GM19463 (cell line): ENCODE measurements at regions not wholly inside any gene's neighbourhood (a gene's known extent, or its start where the extent isn't known, plus 50 kb on each side); places are given as distances from the start of the nearest gene placed in this dataset.
"Not testable (repeated sequence)": the region's sequence is repeated elsewhere in the genome, so short reads cannot be mapped to it uniquely, and the experiment has no call there.

ENCODE experiments used
- ATAC-seq: cut with Tn5 transposase; IDR thresholded peaks from one replicate; pipeline ENCODE4 v1.9.1; 2021; ENCODE audit warnings: mild to moderate bottlenecking, moderate library complexity; ENCODE audit not compliant: unreplicated experiment

DNA sequence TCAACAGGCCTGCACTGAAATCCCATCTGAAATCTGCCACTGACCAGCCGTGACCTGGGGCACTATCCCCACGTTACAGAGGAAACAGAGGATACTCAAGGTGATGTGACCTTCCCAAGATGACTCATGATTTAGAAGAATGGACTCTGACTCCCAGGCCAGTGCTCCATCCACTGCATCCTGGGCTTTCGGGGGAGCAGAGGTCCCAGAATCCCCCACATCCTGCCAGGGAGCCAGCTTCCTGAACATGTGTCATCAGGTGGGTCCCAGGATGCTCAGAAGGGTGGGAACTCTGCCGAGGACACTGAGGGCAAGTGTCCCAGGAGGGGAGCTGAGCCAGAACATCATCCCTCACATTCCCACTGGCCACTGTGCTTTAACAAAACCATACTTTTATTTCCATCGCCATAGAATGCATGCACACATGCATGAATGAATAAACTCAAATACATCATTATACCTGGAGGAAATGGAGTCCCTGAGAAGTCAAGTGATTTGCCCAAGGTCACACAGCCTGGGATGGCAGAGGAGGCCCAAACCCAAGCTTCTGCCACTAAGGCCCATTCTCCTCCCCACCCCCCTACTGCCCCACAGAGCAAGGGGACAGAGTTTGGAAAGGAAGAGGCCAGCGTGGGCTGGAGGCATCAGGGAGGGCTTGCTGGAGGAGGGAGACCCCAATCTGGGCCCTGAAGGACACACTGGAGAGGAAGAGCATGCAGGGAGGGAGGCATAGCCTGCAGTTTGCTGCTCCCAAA, 189.4 kb downstream of the MATN1 start:
- no peak for ATAC-seq

DNA sequence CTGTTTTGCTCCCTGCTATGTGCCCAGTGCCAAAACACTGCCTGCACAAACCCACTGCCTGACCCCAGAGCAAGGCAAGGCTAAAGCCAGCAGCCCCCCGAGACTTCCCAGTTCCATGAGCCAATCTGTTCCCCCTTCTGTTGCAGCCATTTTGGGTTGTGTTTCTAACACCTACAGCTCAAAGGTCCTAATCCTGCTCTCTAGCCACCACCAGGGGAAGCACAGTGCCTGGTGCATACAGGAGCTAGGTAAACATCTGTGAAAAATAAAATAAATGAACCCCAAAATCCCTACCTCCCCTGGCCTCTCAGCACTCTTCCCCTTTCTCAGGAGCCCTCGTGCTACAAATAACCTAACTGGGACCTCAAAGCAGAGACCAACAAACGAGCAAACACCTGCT, 190.2 kb downstream of the MATN1 start:
- no peak for ATAC-seq

DNA sequence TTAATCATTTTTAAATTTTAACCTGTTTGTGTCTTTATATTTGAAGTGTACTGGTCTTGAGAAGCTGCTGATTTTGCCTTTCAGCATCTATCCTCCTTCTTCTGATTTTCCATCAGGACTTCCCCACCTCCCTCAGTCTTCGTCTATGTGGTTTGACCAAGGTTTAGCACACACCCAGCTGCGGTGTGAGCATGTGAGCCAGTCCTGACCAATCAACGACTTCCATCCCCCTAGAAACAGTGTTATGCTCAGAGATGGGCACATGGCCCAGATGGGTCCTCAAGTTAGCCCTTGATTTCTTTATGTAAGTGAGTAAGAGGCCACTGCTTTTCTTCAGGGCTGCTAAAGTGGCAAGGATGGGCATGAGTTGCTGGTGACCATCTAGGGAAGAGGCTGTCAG, 190.8 kb downstream of the MATN1 start:
- no peak for ATAC-seq

DNA sequence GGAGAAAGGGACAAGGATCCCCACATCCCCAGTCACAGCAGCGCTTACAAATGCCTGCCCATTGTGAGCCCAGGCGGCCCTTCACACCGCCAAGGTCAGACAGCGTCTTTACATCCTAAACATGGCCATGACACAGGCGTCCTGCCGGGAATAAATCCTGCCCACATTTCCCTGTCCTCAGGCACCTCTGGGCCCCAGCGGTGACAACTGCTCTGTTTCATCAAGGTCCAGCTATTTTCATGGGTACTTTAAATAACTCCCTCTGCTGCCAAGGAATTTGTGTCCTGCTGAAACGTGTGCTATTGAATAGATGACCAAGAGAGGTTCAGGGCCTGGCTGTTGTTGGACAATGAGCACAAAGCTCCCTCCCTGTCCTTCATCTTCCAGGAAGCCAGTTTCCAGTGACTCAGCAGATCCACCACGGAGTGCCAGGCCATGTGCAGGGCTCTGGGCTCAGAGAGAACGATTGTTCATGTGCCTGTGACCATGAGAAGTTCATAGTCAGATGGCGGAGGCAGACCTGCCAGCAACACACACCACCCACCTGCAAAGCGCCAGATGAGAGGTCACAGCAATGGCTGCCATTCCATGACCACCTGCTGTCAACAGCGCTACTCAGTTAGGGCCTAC, 195.8 kb downstream of the MATN1 start:
- no peak for ATAC-seq

DNA sequence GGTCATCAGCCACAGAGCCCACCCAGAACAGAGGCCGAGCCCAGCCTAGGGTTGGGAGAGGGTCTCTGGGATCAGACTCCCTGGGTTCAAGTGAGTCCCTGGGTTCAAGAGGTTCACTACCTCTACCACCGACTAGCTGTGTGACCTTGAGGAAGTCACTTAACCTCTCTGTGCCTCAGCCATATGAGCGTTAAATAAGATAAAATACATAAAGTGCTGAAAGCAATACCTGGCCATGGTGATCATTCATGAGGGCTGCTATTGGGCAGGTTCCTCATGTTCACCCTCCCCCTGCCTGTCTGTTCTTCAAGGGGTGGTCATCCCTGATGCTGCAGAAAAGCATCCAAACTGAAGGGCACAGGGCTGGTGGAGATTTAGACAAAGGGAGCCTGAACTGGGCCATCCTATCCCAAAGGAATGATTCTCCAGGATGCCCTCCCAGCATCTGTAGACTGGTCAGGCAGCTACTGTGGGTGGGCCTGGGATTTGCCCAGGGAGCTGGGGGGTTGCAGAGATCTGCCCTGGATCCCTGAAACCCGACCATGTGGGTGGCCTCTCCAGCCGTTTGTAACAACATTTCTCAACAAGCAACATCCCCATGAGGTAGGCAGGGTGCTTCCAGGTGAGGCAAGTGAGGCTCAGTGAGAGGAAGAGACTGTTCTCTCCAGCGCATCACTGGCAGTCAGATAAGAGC, 196.6 kb downstream of the MATN1 start:
- ATAC-seq, result no peak

DNA sequence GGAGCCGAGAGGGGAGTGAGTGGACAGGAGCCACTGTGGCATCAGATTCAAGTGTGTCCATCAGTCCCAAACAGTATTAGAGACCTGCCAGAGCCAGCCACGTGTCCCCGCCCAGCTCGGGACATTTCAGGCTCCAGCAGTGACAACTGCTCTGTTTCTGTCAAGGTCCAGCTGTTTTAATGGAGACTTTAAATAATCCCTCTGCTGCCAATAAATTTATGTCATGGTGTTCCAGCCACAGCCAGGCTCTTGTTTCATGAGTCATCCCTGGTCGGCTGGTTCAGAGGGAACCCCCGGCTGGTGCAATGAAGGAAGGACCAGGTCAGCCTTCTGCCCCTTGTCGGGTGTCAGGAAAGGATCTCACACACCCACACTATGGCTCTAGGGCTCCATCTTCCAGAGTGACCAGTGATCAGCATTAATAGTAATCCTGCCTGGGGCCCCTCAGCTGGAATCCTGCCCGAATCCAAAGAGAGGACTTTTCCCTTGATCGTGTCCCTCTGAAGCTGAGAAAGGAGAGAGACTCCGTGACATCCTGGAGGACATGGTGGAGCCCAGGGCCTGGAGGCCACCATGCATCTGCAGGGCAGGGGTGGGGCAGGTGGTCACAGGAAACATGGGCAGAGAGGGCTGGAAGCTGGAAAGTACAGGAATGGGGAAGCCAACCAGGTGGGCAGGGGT, 197.3 kb downstream of the MATN1 start:
- ATAC-seq, result no peak

DNA sequence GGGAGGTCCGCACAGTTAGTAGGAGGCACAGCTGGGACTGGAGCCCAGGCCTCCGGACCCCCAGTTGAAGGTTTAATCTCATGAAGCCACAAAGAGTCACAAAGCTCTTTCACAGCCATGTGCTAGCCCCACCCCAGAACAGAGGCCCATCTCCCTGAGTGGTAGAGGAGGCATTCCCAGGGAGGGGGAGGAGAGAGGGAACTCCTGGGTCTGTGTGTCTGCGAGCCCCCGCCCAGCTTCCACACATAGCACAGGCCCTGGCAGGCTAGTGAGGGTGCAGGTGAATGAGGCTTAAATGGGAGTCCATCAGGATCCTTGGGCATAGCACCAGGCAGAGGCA, 197.8 kb downstream of the MATN1 start:
- ATAC-seq, result no peak

DNA sequence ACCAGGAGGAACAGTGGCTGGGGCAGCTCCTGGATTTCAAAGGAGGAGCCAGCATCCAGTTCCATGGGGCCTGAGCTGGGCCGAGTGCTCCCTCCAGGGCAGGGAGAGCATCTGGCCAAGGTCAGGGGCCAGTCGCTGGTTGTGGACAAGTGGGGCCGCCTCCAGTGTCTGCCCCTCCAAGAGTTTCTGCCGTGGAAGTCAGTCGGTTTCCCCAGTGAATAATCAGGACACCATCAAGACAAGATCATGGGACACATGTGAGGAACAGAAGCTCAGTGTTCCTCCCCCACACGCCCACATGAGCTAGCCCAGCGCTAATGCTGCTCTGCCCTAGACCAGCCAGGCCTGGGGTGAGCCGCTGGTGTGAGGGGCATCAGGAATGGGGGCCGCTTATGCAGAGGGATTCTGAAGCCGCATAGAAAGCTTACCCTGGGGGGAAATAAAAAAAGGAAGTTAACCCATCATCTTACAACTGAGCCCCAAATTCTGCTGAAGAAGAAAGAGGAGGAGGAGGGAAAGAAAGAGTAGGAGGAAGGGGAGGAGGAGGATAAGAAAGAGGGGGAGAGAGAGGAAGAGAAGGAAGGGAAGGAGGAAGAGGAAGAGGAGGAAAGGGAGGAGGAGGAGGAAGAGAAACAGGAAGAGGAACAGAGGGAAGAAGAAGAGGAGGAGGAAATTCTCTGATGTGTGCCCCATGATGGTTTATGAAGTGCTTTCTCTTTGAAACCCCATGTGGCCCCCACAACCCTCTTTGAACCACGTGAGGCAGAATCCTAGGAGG, 198.4 kb downstream of the MATN1 start:
- no peak for ATAC-seq

DNA sequence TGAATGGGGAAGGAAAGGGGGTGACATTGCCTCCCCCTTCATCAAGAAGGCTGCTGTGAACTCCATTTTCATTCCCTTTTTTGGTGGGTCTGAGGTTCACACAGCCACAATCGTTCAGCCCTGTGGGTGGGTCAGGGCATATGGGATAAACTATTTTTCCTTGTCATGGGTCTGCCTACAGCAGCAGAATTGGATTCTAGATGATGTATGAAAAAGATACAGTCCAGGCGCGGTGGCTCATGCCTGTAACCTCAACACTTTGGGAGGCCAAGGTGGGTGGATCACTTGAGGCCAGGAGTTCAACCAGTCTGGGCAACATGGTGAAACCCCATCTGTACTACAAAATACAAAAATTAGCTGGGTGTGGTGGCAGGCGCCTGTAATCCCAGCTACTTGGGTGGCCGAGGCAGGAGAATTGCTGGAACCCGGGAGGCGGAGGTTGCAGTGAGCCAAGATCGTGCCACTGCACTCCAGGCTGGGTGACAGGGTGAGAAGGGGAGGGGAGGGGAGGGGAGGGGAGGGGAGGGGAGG, 199.3 kb downstream of the MATN1 start:
- not testable (repeated sequence) for ATAC-seq

DNA sequence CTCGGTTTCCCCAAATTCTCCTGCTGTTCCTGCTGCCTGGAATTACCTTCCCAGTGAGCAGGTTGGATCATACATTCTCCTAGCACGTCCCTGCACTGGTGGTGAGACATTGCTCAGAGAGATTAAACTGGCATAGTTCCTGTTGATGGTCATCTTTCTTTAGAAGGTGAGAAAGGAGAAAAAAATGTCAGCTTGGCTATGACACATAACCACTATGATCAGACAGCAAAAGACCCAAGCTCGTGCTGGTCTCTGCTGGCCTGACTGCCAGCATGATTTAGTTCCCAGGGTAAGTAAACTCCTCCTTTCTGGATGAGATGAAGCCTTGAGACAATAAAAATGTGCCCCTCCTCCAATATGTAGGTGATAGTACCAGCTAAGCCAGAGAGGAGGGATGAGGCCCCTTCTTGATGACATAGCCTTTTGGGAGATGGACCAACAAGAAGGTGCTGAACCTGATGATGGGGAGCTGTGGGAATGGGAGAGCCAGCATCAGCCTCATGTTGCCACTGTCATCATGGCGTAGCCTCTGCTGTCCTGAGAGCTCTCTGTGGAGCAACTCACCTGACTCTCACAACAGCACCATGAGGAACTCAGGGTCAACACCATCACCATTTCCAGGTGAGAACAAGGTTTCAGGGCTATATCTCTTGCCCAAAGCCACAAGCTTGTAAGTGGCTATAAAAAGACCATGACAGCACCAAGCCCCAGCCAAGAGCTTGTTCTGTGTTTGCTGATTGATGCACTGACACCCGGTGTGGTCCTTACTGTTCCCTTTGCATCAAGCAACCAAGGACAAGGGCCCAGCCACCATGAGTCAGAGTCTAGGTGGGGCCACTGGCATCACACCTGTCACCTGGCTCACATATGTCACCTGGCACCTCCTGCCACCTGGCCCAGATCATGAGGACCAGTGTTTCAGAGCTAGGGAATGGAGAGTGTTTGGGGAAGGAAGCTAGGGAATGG, 200.0 kb downstream of the MATN1 start:
- no peak for ATAC-seq

DNA sequence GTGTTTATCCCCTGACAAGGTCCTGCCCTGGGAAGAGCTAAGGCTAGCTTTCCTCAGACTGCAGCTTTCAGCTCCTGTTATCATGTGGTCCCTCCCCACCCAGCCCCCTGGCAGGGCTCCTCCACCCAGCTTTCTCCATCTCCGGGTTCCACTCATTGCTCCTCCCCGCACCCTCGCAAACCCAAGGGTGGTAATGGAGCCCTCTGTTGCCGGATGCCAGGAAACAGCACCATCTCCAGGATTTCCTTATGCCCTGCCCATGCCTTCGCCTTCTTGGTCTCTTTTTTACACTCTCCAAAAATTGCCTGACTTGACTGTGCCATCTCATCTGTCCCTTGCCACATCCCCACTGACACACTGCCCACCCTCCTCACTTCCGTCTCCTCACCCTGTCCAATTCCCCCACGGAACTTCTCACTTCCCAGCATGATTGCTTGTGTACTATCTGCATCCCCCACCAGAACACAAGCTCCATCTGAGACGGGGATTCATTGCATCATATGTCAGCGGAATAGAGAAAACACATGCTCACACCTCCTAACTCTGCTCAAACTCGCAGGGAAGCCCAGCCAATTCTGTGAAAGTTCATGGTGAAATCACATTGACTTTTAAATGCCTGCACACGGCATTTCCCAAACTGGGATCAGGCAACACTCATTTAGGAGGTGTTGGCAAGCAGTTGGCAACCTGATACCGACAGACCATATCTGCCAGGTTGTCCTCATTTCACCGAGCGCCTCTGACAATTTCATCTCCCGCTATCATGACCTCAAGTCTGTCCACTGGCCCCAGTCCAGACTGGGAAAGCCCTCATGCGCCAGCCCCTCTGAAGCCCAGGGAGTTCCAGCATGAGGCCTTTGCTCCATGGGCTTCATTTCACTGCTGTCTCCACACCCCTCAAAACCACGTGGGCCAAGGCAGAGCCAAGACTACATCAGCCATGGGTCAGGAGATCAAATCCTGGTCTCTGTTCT, 201.1 kb downstream of the MATN1 start:
- ATAC-seq, result no peak

DNA sequence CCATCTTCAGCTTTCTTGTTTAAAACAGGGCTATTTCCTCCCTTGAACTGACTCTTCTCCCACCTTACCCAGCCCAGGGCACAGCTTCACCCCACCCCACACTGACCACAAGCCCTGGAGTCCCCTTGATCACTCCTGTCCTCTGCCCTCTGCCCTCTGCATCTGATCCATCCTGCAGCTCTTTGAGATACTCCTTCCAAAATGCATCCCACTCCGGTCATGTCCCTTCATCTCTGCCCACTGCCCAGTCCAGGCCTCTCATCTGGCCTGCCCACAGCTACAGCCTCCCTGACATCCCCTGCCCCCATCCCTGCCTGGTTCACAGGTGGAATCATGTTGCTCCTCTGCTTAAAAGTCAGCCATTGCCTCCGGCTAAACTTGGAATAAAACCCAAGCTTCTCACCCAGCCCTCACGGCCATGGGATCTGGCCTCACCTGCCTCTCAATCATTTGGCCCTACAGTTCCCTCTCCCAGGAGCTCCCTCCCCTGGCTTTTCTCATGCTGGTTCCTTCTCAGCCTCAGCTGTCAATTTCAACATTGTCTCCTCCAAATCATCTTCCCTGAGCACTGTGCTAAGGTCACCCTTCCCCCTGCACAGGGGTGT, 202.0 kb downstream of the MATN1 start:
- no peak for ATAC-seq

DNA sequence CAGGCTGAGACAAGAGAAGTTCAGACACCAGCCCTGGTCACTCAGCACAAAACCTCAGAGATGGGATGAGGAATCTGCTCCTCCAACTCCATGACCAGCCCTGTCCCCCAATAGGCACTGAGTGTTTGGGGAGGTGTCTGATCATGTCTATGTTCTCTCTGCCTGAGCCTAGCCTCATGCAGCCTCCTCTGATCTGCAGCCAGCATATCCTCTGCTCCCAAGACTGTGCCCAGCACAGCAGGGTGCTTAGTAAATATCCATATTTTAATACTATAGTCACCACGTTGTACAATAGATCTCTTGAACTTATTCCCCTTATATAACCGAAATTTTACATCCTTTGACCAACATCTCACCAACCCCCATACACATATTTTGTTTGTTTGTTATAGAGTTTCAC, 202.9 kb downstream of the MATN1 start:
- ATAC-seq, result no peak

DNA sequence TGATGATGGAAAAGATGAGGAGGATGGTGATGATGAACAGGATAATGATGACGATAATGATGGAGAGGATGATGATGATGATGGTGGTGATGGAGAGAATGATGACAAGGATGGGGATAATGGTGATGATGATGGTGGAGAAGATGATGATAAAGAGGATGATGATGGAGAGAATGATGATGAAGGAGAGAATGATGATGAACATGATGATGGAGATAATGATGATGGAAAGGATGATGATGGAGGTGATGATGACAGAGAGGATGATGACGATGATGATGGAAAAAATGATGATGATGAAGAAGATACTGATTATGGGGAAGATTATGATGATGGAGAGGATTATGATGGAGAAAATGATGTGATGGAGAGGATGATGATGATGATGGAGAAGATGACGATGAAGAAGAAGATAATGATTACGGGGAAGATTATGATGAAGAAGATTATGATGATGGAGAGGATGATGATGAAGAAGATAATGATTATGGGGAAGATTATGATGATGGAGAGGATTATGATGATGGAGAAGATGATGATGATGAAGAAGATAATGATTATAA, 204.1 kb downstream of the MATN1 start:
- ATAC-seq, result no peak

DNA sequence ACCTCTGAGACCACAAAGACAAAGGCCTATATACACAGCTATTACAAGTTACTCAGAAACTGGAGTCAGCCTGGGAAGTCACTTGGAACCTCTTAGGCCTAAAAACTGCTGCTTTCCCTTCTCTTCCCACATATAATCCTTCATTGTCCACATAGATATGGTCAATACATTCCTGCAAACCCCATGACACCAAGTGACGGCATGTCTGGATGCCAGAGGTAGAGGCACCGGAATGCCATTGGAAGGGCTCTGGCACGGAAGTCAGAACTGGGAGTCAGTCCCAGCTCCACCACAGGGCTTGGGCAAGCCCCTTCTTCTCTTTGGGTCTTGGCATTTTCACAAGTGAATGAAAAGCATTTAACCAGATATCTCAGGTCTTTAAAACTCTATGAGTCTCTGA, 204.7 kb downstream of the MATN1 start:
- no peak for ATAC-seq

DNA sequence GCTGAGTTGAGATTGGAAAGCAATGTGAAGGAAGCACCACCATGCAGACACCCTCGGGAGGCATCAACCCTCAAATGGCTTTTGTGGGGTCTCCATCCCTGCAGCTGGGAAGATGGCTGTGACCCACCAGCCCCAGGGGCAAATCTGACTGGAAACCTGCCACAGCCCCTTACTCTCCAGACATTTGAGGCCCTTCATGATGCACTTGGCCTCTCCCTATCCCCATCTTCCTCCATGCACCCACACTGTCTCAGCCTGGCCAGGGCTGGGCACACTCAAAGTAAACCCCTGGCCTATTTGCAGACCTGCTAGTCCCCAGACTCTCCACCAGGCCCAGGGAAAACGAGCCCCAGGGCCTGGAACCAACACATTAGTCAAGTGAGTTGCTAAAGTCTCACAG, 205.2 kb downstream of the MATN1 start:
- no peak for ATAC-seq

DNA sequence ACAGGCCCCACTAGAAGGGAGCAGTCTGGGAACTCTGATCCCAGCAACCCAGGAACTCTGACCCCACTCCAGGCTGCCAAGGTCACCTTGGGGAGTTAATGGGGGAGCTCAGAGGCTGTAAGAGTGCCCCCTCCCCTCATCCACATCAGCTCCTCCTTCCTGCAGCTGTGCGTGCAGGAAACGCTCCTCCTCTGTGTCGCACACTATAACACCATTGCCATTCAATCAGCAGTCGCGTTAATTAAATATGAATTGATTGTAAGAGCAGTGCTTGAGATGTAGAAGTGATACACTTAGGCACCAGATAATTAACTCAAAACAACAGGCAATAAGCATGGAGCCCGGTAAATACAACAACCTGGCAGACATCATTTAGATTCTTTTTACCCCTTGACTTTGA, 205.7 kb downstream of the MATN1 start:
- ATAC-seq, result not testable (repeated sequence)

DNA sequence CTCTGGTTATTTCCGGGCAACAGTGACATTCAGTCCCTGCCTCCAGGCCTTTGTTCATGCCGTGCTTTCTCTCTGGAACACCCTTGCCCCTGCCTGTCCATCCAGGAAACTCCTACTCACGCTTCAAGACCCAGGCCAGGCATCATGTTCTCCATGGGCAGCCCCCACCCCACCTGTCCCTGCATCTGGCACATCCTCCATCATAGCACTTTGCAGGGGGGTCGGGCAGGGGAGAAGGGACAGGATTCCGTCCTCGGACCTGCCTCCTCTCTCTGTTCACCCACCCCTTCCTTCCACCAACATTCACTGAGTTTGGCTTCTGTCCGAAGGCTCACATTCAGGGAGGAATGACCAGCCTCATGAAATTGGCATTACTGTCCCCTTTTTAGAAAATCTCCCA, 206.1 kb downstream of the MATN1 start:
- ATAC-seq, result not testable (repeated sequence)
